ENCODE measurements at regions not wholly inside any gene's neighbourhood (a gene's known extent, or its start where the extent isn't known, plus 50 kb on each side); places are given as distances from the start of the nearest gene placed in this dataset.

DNA sequence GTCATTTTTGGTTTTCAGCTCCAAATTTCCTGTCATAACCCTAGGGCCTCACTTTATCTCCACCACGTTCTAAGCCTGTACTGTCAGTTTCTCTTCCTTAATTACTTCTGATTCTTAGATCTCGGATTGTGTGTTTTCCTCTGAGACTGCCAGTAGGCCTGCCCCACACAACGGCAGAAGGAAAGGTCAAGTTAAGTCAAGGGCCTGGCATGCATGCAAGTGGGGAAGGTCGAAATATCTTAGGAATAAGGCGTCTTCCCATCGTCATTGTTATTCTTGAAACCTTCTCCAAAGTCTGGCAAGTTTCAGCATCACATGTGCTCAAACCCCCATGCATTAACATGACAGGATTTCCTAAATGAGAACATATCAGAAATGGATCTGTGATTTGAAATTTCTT lies 203.5 kb upstream of the TSHZ2 start:
- no peak for DNase-seq

DNA sequence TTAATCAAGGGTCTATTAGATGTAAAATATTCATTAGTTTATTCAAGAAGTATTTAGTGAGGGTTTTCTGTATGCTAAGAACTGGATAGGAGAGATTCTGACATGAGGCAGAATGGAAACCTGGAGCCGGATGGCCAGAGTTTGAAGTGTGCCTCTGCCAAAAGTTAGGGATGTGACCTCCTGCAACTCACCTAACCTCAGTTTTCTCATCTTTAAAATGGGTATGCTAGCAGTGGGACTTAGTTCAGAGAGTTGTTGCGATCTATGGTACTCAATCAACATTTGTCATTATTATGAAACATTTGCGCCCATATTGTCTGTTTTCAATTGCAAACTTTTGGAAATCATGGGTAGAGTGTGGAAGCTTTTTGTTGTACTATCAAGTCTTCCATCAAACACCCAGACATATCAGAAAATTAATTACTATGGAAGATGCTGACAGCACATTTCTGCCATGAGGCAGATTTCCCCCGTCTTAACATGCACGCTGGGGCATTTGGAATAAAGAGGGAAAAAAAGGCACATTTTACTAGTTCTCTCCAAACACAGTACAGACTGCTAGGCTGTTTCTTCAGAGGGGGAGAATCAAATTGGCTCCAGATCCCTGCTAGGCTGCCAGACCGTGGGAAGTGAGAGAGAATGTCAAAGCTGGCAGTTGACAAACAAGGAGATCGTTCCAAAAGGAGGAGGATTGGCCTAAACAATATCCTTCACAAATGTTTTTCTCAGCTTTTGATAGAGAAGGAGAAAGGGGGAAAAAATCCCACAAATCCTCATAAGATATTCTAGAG lies 205.3 kb upstream of the TSHZ2 start:
- DNase-seq = no peak

DNA sequence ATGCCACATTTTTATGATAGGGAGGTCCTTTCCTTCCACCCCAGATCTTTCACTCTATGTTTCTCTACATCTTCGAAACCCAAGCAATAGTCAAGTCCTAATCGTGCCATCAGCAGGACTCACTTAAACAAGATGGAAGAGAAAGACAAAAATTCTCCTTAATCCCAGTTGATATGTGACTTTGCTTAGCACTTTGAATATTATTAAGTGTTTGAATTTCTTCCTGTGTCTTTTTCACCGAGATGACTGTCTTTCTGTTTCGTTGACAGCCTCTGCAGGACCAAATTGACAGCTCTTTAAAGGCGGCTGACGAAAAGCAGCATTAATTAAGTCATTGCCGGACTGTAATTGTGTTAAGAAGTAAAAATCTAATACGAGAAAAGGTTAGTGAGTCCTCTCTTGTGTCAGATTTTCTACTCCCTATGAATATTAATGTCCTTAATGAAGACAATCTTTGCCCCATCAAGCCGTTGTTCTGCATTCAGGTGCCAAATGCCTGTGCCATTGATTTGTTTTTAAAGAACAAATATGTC lies 208.8 kb upstream of the TSHZ2 start:
- DNase-seq = no peak

DNA sequence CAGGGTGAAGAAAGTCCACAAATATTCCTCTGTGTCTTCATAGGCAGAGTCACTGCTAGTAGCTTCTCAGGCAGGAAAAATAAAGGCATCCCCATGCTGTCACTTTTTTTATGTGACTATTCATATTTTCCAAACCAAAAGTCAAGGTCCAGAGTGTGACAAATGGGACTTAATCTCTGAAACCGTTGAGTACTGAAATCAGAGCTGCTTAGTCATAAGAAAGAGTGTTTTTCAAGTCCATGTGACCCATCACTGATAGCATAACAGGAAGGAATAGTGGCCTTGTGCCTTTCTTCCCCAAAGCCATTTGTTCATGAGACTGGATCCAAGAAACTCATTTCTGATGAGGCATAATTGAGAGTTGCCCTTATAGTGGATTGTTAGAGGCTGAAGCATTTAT lies 210.3 kb upstream of the TSHZ2 start:
- no peak for DNase-seq

DNA sequence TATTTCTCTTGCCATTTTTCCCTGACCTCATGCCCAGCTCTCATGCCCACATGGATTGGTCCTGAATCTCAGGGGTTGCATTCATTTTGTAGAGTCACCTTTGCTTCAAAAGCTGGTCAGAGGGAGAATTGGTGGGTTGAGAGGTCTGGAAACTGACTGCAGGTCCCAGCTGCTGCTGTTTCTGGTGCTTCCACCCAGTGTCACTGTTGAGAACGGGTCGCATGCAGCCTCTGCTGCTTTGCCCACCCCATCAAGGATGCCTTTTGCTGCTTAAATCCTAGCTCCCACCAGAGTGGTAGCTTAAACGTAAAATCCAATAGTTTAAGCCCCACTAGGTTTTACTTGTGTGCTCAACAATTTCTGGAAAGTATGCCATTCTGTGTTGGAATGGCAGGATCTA lies 211.4 kb upstream of the TSHZ2 start:
- no peak for DNase-seq

DNA sequence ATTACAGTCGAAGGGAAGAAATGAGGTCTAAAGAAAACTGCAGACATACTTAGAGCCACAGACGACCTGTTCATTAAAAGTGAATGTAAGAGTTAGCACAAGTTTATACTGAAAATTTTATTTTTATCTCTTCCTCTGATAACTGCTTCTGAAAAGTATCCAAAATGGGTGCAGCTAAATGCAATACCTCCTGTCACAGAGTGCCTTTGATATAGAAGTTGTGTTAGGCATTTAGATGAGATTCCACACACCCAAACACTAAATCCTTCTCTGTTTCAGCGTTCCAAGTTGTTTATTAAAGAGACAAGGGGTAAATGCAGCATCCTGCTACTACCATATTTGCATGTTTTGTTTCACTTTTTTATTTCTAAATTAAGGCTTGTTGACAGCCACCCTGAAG lies 214.7 kb upstream of the TSHZ2 start:
- no peak for DNase-seq

DNA sequence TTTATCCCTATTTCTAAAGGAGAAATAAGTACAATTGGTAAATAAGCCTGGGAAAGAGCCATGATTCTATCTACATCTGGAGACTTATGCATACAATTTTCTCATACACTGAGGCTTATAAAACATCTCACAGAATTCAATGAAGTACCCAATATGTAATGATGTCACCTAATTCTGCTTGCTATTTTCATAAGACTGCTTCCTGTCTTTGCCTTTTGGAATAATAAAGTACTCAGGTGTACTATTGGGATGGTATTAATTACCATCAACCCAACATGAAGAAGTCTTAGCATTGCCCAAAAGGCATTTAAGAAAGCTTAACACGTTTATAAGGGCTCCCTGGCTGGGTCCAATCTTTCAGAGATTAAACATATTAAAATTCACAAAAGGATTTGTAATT lies 216.4 kb upstream of the TSHZ2 start:
- DNase-seq = no peak

DNA sequence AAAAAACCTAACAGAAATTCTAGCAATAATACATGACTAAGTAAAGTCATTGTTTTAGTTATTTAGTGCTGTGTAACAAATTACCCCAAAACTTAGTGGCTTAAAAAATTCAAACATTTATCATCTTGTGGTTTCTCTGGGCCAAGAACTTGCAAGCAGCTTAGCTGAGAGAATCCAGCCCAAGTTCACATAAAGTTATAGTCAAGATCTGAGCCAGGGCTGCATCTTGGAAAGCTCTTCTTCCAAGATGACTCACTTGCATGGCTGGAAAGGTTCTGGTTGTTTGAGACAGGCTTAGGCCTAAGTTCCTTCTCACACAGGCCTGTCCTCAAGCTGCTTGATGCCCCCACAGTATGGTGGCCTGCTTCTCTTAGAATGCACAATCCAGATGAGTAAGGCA lies 217.8 kb upstream of the TSHZ2 start:
- DNase-seq = no peak

DNA sequence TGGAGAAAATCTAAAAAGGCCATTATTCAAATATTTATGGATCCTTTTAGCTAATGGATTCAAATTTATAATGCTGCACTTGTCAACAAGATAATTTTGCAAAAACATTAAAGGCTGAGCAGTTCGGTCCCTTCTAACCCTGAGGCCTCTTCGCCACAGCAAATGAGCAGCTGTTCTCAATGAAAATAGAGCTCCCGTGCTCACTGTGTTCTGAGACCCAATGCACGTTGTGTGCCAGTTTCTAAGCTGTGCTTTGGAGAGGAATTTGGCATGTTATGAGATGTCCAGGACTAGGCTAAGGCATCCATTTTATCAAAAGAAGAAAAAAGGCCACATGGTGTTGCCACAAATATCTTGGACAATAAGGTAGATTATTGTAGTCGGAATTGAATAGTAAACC lies 220.1 kb upstream of the TSHZ2 start:
- DNase-seq = no peak

DNA sequence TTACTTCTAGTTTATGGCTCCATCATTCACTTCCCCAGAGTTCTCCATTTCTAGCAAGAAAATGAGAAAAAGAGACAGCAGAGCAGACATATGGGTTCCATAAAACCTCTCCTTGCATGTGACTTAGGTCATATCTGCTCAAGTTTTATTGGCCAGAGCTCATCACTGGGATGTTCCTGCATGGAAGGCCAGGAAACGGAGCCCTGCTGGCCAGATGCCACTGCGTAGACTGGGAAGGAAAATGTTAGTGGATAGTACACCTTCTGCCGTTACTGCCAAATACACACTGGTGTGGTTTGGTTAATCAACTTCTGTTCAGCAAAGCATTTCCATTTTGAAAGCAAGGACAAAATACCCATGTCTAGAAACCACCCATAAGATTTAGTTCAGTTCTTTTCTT lies 220.6 kb upstream of the TSHZ2 start:
- DNase-seq = no peak

DNA sequence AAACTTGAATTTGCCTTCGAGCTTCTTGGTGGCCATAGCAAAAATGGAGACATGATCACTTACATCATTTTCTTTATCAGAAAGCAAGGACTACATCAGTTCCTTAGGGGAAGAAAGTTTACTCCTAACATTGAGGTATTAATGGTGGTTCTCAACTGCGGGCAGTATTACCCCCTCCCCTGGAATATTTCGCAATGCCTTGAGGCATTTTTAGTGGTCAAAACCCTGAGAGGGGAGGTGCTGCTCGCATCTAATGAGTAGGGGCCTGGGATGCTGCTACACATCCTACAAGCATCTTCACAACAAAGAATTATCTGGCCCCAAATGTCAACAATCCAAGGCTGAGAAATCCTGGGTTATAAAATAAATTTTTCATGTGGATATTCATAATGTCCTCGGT lies 222.2 kb upstream of the TSHZ2 start:
- DNase-seq = no peak

DNA sequence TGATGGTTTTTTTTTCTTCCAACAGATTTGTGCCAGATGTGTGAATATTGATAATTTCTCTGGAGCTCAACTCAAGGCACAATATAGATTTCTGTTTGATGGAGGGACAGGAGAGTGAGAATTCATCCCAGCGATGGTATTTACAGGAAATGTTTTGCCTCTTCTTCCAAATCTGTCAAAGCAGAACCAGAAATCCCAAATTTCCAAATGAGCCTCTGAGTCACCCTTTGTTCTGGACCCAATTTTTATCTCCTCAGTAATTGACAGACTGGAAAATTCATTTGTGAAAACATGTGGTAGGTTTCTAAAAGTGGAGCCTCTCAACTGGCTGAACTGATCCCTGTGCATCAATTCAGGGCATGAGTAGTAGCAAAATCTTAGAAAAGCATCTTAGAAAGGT lies 223.2 kb upstream of the TSHZ2 start:
- DNase-seq = no peak

DNA sequence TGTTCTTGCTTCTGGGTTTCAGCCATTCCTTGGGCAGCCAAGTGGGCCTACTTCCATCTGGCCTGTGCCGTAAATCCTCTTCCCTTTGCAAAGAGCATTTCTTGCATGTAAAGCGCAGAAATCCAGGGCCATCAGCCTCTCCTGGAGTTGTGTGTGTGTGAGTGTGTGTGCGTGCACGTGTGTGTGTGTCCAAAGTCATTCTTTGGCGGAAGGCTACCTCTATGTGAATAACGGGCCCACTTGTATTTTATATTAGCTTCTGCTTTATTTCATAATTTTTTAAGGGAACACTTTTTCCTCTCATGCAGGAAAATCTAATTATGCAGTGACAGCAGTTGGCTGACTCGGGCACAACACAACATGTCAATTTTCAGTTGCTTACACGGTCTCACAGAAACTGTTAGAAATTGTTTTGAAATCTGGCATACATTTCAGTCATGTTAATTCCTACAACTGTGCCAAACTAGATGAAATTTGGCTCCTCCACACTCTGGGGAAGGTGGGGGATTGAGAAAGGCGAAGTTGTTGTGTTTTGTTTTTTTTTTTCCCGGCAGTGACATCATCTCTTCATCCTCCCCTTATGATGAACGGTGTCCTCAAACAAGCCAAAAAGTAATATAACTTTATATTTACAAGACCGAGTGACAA lies 223.7 kb upstream of the TSHZ2 start:
- DNase-seq = no peak

DNA sequence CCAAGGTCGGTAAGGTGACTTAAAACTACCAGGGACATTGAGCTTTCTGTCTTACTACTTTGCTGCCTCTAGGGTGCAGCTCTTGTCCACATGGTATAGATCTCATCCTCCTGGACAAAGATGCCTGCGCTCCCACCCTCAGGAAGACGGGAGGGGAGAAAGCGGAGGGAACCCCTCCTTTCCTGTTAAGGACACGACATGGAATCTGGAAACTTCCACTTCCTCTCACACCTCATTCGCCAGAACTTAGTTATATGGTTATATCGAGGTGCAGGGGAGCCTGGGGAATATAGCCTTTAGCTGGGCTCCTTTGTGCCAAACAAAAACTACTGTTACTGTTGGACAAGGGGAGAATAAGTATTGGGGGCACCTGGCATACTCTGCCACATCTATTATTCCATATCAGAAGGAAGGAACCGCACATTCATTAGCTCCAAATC lies 224.3 kb upstream of the TSHZ2 start:
- DNase-seq = no peak

DNA sequence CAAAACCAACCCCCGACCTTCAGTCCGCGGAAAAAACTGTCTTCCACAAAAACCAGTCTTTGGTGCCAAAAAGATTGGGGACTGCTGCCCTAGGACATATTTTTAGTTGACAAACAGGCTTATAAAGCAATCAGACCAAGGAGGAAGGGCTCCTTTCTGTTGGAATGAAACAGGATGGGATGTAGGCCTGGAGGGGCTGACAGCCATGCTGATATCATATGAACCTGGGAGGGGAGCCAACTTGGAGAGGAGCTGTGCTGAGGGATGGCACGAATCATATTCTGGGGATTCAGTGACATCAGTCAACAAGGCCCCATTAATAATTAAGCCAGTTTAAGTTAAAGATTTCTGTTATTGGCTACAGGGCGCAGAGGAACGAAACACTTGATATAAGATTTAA lies 225.4 kb upstream of the TSHZ2 start:
- DNase-seq = no peak

DNA sequence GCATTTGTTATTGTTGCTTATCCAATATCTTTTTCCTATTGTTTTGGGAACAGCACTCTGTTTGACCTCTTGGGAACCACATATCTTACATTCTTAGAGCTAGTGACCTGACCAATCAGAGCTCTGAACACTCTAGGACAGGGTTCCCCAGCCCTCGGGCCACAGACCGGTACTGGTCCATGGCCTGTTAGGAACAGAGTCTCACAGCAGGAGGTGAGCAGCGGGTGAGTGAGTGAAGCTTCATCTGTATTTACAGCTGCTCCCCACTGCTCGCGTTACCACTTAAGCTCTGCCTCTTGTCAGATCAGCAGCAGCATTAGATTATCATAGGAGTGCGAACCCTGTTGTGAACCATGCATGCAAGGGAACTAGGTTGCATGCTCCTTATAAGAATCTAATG lies 226.0 kb upstream of the TSHZ2 start:
- no peak for DNase-seq

DNA sequence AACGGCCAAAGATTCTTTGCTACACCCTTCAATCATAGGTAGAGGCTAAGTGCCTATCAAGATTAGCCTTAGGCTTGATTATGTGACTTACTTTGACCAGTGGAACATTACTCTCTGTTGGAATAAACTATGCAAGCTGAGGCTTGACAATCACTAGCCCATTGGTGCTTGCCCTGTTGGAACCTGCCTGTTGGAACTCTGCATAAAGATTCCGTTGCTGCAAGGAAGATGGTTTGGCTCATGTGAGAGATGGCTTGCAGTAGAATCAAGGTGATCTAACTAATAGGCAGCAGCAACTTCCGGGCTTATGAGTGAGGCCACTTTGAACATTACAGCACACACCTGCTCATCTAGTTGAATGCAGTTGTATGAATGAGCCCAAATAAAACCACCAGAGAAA lies 227.7 kb upstream of the TSHZ2 start:
- no peak for DNase-seq

DNA sequence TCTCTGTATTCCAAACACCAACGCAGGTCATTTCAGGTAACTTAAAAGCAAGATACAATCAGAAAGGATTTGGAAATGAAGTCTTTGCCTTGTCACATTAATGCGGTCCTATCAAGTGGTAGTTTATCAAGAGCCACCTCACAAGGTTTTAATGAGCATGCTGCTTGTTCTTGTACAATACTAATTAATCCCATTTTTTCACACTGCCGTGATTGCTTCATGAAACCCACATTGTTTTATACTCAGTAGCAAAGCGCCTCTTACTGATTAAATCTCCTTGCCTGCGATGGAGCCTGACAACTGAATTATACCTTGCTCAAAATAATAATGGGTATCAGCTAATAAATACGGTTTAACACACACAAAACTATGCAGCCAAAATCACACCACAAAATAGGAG lies 234.1 kb upstream of the TSHZ2 start:
- no peak for DNase-seq

DNA sequence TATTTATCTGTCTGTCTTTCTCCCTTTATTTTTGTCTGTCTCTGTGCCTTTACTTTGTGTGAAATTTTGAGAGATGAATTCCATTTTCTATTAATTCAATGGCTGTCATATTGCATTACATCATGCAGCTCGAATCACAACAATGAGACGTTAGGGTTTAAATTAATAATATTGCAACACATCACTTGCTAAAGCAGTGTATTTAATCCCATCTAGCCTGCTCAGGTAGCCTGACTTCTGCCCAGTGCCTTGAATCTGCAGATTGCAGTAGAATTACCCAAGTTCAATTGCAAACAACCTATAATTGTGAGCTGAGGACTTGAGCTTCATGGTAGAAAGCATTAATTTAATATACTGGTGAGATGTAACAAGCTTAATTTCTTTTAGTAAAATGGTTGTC lies 235.7 kb upstream of the TSHZ2 start:
- DNase-seq = no peak

DNA sequence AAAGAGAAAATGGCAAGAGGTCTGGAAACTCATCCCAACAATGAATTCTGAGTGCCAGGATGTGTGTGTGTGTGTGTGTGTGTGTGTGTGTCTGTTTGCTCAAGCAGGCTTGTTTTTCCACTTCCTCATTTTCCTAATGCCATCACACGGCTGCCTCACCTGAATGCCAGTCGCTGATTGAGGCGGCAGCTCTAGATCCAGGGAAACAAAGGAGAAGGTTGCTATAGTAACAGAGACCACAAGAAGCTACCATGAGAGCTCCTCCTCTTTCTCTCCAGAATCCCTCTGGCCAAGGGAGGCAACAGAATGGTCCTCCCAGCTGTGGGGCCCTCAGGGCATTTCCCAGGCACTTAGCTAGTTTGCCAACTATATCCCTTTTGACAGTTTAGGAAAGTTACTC lies 241.1 kb upstream of the TSHZ2 start:
- DNase-seq = no peak

DNA sequence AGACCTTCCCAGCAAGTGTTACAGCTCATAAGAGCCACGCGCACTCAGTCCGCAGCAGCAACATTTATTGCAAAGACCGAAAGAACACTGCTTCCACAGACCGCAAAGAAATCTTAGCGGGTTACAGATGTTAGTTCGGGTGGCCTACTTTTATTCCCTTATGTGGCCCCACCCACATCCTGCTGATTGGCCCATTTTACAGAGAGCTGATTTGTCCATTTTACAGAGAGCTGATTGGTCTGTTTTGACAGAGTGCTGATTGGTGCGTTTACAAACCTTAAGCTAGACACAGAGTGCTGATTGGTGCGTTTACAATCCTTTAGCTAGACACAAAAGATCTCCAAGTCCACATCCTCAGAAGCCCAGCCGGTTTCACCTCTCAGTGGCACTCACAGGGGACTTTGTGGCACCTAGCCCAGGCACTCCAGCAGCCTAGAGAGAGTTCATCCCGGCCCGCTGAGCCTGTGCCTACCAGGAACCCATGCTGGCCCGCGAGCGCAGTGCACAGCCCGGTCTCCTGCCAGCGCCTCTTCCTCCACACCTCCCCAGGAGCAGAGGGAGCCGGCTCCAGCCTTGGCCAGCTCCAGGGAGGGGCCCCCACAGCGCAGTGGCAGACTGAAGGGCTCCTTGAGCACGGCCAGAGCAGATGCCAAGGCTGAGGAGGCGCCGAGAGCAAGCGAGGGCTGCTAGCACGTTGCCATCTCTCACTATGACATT lies 244.3 kb upstream of the TSHZ2 start:
- DNase-seq = no peak

DNA sequence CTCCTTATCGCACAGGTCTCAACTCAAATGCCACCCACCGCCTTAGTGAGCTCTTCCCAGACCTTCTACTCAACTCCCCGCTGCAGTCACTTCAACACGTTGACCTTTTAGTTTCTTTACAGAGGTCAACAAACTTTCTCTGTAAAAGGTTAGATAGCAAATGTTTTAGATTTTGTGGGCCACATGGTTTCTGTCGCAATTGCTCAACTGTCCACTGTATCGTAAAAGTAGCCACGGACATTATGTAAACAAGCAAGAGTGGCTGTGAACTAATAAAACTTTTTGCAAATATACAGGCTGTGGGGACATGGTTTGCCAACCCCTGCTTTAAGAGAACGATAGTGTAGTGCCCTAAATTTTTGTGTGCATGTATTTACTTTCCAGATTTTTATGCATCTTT lies 247.6 kb upstream of the TSHZ2 start:
- no peak for DNase-seq

DNA sequence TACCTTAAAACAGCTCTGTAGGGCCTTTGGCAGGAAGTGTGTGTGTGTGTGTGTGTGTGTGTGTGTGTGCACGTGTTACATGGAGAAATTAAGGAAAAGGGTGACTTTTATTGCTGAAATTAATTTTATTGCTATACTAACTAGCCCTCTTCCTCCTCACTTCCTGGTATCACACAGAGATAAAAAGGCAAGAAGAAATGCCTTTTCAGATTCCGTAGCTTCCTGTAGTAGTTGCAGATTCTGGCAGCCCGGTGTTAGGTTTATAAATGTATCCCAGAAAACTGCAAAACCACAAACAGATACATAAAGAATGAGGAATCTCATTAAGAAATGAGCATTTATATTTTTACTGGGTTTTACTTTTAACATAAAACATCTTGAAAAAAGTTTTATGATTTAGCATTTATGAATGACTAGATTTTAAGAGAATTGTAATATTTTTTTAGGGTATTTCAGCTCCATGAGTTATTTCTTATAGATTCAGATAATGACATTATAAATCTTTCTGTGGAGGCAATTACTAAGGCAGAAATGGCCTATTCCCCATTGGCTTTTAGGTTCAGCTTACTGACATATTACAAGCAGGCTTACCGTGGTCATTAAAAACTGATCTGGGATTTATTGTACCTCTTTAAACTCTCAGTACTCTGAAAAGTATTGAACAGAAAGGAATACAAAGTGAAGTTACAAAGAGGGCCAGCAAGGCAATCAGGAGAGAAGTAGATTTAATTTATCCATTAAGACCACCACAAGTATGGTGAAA lies 249.1 kb upstream of the TSHZ2 start:
- no peak for DNase-seq
